Esophagus (tissue), 2 donors: ENCODE measurements at regions not wholly inside any gene's neighbourhood (a gene's known extent, or its start where the extent isn't known, plus 50 kb on each side); places are given as distances from the start of the nearest gene placed in this dataset.

Experiments used
- H3K27ac ChIP-seq, 2 donors: one replicate each; pipeline ENCODE4 v1.5.1; 2013; ENCODE audit warnings: low read depth in 2 of 2, mild to moderate bottlenecking in 2 of 2, inconsistent platforms in 1 of 2, low read length in 1 of 2, moderate library complexity in 1 of 2
- H3K27me3 ChIP-seq, 2 donors: one replicate each; pipeline ENCODE4 v1.6.1; 2013; ENCODE audit warnings: low read length in 2 of 2, control low read depth in 1 of 2, mild to moderate bottlenecking in 1 of 2; ENCODE audit not compliant: insufficient read depth in 2 of 2, control insufficient read depth in 1 of 2
- H3K36me3 ChIP-seq, 2 donors: one replicate each; pipeline ENCODE4 v1.6.1; 2013; ENCODE audit warnings: low read length in 1 of 2; ENCODE audit not compliant: control insufficient read depth in 2 of 2, insufficient read depth in 2 of 2
- H3K4me1 ChIP-seq, 2 donors: one replicate each; pipeline ENCODE4 v1.6.1; 2013; ENCODE audit warnings: low read length in 1 of 2; ENCODE audit not compliant: control insufficient read depth in 2 of 2, insufficient read depth in 2 of 2
- H3K4me3 ChIP-seq, 2 donors: one replicate each; pipeline ENCODE4 v1.5.1; 2013; ENCODE audit warnings: low read length in 2 of 2, mild to moderate bottlenecking in 2 of 2, low read depth in 1 of 2, moderate library complexity in 1 of 2
- H3K9me3 ChIP-seq, 2 donors: one replicate each; pipeline ENCODE4 v1.6.1; 2013; ENCODE audit warnings: mild to moderate bottlenecking in 2 of 2, low read depth in 1 of 2, low read length in 1 of 2, moderate library complexity in 1 of 2; ENCODE audit not compliant: control insufficient read depth in 2 of 2, insufficient read depth in 1 of 2
- WGBS, 2 donors: extraction: QIAGEN DNeasy Blood & Tissue Kit; methylation state at CpG; one replicate each; pipeline ENCODE4 v1.1.7; 2013; 5-methylcytosine and 5-hydroxymethylcytosine counted together
- donor health status: healthy with polysubstance abuse.
- donor health status: Bipolar disorder and iron deficiency.

DNA sequence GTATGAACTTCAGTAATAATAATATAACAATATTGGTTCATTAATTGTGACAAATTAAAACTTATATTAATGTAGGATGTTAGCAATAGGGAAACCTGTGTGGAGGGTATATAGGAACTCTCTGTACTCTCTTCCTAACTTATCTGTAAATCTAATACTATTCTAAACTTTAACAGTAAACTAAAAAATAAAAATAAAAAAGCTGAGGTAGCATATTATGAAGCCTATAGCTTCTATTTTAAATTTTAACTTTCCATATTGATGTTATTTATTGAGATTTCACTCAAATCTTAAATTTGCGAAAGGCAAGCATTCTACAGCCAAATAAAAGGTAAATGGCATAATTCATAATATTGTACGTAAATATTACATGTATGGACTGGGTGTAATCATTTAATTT, 326.4 kb downstream of the MEI4 start:
- WGBS, 2 donors, result 85 to 88% methylated on average over 2 of the region's 2 CpGs
- no peaks in the 10 kb centered on the region for H3K36me3 ChIP-seq

DNA sequence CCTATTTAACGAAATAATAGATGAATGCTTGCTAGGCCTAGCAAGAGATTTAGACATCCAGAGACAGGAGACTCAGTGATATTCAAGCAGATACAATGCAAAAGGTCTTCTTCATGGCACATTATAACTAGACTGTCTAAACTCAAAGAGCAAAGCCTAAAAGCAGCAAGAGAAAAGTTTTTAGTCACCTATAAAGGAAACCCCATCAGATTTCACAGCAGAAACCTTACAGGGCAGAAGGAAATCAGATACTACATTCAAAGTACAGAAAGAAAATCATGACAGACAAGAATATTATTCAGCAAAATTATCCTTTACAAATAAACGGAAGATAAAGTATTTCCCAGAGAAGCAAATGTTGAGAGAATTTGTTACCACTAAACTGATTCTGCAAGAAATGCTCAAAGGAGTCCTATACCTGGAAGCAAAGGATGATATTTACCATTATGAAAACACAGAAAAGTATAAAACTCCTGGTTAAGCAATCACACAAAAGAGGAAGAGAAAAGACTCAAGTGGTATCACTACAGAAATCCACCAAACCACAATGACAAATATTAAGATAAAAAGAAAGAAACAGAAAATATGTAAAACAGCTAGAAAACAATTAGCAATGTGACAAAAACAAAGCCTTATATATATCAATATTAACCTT, 333.7 kb downstream of the MEI4 start:
- no peaks in the 10 kb centered on the region for H3K27me3 ChIP-seq
- 74 to 80% methylated on average over 2 of the region's 2 CpGs for WGBS, 2 donors
- no peak overlapping the region for H3K27ac ChIP-seq
- no peaks in the 10 kb centered on the region for H3K4me1 ChIP-seq
- H3K36me3 ChIP-seq, result no peaks in the 10 kb centered on the region
- H3K4me3 ChIP-seq, result no peak overlapping the region
- peaks cover 9 to 13% of the 10 kb centered on the region in 2 donors for H3K9me3 ChIP-seq

More for the DNA sequence above, 326.4 kb downstream of the MEI4 start:
- Histone ChIP-seq H3K4me3 (no peak overlapping the region), H3K27ac (no peak overlapping the region), H3K9me3 (peaks cover 0 to under 1% of the 10 kb centered on the region in 2 donors), H3K27me3 (no peaks in the 10 kb centered on the region), H3K4me1 (no peaks in the 10 kb centered on the region)

DNA sequence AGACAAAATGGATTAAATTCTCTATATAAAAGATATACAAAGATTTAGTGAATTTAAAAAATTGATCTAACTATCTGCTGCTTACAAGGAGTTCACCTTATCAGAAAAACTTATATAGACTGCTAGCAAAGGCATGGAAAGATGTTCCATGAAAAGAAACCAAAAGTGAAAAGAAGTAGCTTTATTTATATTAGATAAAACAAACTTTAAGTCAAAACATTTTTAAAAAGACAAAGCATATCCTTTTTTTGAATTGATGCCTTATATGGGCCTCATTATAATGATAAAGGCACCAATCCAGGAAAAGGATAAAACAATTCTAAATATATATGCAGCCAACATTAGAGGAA, 334.2 kb downstream of the MEI4 start:
- Histone ChIP-seq H3K27me3 (no peaks in the 10 kb centered on the region), H3K36me3 (no peaks in the 10 kb centered on the region), H3K27ac (no peak overlapping the region), H3K4me3 (no peak overlapping the region), H3K4me1 (no peaks in the 10 kb centered on the region), H3K9me3 (peaks cover 9 to 13% of the 10 kb centered on the region in 2 donors)

DNA sequence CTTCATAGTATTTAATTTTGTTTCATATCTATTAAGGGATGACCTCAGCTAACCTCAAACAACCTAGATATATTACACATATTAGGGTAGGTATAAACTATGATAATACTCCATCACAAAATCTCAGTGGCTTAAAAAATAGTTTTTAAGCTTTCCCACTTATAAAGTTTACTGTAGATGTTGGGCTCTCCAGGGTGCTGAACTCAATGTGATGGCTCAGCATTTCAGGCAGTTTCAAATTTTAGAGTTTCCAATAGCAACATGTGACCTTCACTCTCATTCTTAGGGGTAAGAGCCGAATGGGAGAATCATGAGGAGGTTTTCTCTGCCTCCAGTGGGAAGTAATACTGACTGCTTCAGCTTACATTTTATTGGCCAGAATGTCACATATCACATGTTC, 357.3 kb downstream of the MEI4 start:
- WGBS, 2 donors, result 49 to 51% methylated on average over 1 of the region's 1 CpG
- Histone ChIP-seq H3K36me3 (no peaks in the 10 kb centered on the region), H3K9me3 (peaks cover 0 to 4% of the 10 kb centered on the region in 2 donors)

DNA sequence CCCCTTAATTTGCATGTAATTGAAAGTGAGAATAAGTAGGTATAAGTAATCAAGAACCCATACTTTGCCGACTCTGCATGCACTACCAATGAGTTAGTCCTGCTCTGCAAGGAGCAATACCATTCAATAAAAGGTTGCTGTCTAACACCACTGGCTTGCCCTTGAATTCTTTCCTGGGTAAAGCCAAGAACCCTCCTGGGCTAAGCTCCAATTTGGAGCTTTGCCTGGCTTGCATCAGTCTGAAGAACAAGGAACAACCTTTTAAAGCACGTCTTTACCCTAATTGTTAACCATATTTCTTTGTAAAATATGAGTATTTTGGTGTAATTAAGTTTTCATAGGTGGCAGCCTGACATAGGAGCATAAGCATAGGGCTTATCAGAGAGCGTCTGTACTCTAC, 367.7 kb downstream of the MEI4 start:
- H3K27me3 ChIP-seq, result no peaks in the 10 kb centered on the region

More for the DNA sequence above, 357.3 kb downstream of the MEI4 start:
- H3K4me3 ChIP-seq, result no peak overlapping the region
- no peaks in the 10 kb centered on the region for H3K27me3 ChIP-seq
- H3K27ac ChIP-seq, result no peak overlapping the region
- H3K4me1 ChIP-seq, result no peaks in the 10 kb centered on the region

DNA sequence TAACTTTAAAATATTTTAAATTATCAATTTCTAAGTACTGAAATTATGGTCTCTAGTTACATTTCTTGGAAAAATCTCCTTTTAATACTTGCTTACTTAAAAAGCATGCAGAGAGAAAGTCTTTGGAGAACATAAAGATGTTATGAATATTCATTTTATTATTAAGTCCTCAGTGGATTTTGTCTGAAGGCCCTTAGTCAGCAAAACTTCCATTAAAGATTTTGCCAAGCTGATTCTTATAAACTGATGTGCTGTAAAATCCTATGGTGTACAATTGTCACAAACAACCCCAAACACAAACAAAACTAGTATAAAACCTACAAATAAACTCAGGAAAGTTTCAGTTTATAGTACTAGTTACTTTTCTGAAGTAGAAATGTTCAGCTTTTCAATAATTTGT, 372.7 kb downstream of the MEI4 start:
- no peaks in the 10 kb centered on the region for H3K9me3 ChIP-seq
- H3K36me3 ChIP-seq, result no peaks in the 10 kb centered on the region
- H3K4me3 ChIP-seq, result no peak overlapping the region
- H3K27ac ChIP-seq, result no peak overlapping the region
- H3K27me3 ChIP-seq, result no peaks in the 10 kb centered on the region
- no peaks in the 10 kb centered on the region for H3K4me1 ChIP-seq

More for the DNA sequence above, 367.7 kb downstream of the MEI4 start:
- H3K27ac ChIP-seq, result no peak overlapping the region
- H3K9me3 ChIP-seq, result no peaks in the 10 kb centered on the region
- WGBS, 2 donors, result 82 to 86% methylated on average over 3 of the region's 3 CpGs
- no peak overlapping the region for H3K4me3 ChIP-seq
- no peaks in the 10 kb centered on the region for H3K36me3 ChIP-seq
- H3K4me1 ChIP-seq, result no peaks in the 10 kb centered on the region

DNA sequence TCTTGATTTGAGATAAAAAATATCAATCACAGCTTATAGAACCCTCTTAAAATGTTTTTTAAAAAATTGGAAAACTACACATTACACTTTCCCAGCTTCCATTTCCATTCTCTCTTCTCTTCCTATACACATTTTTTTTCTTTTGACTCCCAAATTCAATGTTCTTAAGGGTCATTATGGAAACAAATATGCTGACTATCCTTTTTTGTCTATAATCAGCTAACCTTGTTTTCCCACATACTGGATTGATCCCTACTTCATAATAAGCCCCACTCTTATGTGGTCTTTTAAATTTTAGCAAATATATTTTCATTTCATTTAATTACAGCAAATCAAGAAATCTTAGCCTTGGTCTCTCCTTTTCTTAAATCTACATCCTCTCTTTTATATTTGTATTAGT, 378.4 kb downstream of the MEI4 start:
- Histone ChIP-seq H3K27ac (no peak overlapping the region), H3K4me3 (no peak overlapping the region), H3K4me1 (no peaks in the 10 kb centered on the region), H3K9me3 (no peaks in the 10 kb centered on the region), H3K36me3 (no peaks in the 10 kb centered on the region), H3K27me3 (no peaks in the 10 kb centered on the region)

DNA sequence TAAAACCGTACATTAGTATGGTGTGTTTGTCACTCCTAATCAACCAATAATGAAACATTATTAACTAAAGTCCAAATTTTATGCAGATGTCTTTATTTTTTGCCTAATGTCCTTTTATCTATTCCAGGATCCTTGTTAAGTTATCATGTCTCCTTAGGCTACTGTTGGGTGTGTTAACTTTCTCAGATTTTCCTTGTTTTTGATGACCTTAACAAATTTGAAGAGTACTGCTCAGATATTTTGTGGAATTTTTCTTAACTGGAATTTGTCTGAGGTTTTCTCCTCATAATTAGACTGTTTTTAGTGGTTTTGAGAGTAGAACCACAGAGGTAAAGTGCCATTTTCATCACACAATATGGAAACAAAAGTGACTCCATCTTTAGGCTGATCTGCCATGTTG, 406.3 kb downstream of the MEI4 start:
- Histone ChIP-seq H3K27me3 (no peaks in the 10 kb centered on the region), H3K9me3 (no peaks in the 10 kb centered on the region), H3K36me3 (no peaks in the 10 kb centered on the region), H3K4me3 (no peak overlapping the region), H3K4me1 (no peaks in the 10 kb centered on the region), H3K27ac (no peak overlapping the region)
- WGBS, 2 donors, result 84 to 87% methylated on average over 1 of the region's 1 CpG

DNA sequence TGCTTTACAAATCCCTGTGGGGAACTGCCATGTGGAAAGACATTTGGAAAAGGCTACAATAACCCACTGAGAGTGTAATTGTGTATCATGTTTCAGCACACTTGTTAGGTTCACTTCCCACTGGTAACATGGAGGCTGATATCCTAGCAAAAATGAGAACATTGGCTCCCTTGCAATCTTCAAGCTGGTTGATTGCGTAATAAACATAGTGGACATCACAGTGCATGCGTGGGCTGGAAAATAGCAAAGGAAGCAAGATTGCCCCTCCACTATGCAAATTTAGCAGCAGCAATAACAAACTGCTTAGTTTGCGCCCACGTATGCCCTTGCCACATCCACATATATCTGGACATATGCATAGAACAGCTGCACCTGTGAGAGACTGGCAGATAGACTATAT, 410.2 kb downstream of the MEI4 start:
- Histone ChIP-seq H3K4me1 (no peaks in the 10 kb centered on the region), H3K4me3 (no peak overlapping the region), H3K36me3 (no peaks in the 10 kb centered on the region), H3K9me3 (no peaks in the 10 kb centered on the region), H3K27me3 (no peaks in the 10 kb centered on the region), H3K27ac (no peak overlapping the region)
- 91 to 92% methylated on average over 4 of the region's 4 CpGs for WGBS, 2 donors

DNA sequence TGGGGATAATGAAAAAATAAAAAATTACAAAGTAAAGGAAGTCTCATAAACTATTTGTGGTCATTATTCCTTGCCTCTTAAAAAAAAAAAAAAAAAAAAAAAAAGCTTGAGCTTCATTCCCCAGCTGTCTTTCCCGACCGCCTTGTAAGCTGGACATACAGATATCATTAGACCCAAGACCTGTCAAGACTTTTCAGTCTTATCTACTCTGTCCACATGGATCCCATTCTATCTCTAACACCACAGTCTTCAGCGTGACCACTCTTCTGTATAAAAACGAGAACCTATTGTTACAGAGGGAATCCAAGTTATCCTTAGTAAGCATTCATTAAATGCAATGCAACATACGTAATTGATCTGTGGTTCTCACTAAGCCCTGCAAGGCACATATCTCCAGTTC, 423.5 kb downstream of the MEI4 start:
- H3K27me3 ChIP-seq, result no peaks in the 10 kb centered on the region
- no peak overlapping the region for H3K4me3 ChIP-seq
- WGBS, 2 donors, result 80 to 85% methylated on average over 5 of the region's 5 CpGs
- H3K9me3 ChIP-seq, result no peaks in the 10 kb centered on the region
- H3K27ac ChIP-seq, result no peak overlapping the region
- no peaks in the 10 kb centered on the region for H3K4me1 ChIP-seq
- no peaks in the 10 kb centered on the region for H3K36me3 ChIP-seq
